Suppressor macrophage treated with lipopolysaccharide for 4 hours (primary cell): ENCODE measurements at regions not wholly inside any gene's neighbourhood (a gene's known extent, or its start where the extent isn't known, plus 50 kb on each side); places are given as distances from the start of the nearest gene placed in this dataset.

Experiments used
- DNase-seq: peaks from one replicate; pipeline ENCODE4 v3.0.0-alpha.2; 2020

DNA sequence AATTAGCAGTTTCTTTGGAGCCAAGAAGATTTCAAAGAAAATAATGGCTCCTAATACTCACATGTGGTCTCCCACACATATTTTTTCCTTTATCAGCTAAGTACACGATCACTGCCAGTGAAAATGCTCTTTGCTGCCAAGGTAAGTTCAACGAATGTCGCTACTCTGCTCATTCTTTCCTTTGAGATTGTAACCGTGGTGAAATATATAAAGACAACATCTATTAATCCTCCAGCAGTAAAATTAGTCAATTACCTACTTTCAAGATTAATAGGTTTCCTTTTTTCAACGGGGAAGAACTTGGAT, 672.2 kb downstream of the GATA3 start:
- no peak for DNase-seq

- no peak for DNase-seq
Observed at GRCh38 chr10:8731121-8732095, 676.9 kb downstream of the GATA3 start.

GRCh38 chr10:8738987-8739386, 684.5 kb downstream of the GATA3 start:
- DNase-seq: no peak

DNA sequence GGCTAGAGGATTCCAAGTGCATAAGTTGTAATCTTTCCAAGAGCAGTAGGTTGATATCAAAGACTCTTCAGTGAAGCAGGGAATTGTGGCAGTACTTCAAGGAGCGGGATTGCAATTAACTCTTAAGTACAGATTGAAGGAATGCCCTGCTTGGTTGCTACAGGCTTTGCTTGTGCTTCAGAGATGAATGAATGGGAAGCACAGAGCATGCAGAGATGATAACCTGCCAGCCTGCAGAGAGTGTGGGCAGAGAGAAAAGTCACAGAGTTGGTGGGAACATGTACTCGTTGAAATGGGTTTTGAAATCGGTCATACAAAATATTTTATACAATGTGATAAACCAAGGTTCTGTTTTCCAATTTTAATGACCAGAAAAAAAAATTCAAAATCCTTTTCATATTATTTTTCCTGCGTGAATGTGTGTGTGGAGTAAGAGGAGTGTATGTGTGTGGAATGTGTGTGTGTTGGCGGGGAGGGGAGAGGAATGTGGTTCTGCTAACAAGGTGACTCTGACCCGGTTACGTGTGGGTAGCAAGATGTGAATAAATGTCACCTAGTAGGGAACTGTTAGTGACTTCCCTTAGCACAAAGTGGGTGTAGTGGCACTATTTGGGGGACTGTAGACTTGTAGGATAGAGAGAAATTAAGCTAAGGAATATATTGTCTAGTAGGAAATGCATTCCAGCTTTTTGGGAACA, 697.8 kb downstream of the GATA3 start:
- DNase-seq: no peak

DNA sequence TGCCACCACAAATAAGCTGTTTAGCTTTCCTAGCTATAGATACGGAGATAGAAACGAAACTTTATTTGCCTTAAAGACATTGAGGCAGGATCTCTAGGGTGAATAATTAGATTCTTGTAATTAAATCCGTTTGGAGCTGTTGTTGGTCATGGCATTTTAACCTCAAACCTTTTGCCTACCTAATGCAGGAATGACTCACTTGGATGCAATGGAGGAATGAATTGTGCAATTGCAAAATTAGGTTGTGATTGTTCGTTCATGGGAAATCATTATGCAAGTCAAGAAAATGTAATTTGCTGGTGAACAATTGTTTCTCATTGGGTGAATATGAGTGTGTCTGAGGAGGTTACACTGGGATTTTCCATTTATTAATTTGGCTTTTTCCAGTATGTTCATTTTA, 703.5 kb downstream of the GATA3 start:
- DNase-seq: no peak

GRCh38 chr10:8766899-8767298, 712.4 kb downstream of the GATA3 start:
- no peak for DNase-seq

DNA sequence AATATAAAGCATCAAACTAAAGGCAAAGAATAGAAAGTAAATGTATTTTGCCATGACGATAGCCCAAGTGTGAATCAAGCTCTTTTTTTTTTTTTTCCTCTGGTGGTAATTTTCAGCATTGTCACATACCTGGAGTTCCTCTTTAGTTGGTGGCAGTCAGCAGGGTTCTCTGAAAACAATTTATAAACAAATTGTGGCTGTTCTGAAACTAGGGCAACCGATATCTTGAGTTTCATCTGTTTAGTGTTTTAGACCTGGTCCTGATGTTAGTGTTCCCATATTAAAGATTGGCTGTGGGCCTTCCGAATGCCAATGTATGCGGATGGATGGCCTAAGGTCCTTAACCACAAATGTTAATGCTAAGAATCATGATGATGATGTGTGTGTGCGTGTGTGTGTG, 713.1 kb downstream of the GATA3 start:
- no peak for DNase-seq

DNA sequence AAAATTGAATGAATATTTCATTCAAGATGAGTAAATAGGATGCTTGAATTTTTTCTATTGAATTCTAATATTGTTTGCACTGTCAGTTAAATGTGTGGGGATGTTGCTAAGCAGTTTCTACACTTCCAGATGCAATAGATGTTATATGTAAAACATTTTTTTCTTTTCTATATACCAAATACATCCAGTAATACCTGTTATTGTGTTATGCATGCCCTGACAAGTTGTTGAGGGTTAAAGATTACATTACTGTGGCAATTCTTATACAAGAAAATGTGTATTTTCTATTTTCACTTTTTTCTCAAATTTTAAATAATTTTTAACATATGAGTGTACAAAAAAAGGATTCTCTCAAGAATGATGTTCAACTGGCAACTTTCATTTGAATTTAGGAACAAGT, 713.9 kb downstream of the GATA3 start:
- no peak for DNase-seq

DNA sequence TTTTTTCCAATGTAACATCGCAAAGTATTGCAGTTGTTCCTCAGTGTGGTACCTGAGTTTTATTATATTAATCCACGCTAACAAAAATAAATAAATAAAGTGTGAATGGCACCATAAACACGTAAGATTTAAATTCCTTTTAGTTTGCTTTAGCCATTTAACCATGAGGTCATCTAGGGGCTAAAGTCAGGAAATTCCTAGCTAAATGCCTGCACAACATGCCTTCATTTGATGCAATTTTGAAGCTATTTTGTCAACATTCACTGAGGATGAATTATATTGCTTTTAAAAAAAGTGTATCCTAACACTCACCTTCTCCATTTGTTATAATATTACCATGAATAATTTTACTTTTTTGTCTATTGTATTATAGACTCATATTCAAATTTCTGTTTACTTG, 714.4 kb downstream of the GATA3 start:
- no peak for DNase-seq

DNA sequence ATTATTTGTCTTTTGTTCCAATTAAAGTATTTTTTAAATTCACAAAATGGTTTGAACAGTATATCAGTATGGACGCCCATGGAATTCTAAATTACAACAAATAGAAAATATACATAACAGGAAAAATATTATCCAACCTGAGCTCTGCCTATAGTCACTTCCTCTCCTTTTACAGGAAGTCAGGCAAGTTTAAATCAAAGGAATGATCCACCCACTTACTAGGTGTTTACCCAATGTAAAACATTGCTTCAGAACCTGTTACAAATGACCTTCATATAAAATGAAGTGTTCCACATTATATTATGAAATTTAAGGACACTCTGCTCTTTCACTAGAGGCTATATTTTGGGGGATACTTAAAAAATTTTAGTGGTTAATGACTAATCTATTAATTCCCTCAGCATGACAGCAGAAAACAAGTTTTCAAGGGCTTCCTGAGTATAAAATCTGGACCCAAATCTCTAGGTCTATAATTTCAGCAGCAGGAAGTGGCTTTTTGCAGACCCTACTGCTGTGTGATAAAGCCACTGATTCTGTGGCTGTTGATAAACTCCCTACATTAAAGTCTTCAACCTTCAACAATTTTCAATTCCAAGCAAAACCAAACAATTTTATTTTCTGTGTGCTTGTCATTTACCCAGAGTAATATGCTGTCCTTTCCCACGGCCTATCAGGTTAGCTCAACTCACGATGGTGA, 722.6 kb downstream of the GATA3 start:
- no peak for DNase-seq

- DNase-seq: no peak
Observed at GRCh38 chr10:8778713-8779112, 724.2 kb downstream of the GATA3 start.

DNA sequence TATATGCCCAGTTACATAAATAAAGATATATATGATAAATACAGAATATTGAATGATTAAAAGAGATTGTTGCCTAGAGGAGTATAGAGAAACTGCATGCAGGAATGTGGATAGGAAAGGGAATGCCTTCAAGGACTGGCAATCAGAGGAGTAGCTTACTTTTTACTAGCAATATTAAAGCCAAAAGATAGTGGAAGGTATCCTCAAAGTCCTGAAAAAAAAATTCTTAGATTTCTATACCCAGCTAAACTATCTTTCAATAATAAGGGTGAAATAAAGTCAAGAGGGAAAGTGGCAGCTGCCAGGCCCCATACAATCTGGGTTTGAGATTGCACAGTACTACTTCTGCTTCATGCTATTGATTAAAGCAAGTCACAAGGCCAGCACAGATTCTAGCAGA, 733.2 kb downstream of the GATA3 start:
- DNase-seq: no peak

GRCh38 chr10:8790390-8790789, 735.9 kb downstream of the GATA3 start:
- no peak for DNase-seq

DNA sequence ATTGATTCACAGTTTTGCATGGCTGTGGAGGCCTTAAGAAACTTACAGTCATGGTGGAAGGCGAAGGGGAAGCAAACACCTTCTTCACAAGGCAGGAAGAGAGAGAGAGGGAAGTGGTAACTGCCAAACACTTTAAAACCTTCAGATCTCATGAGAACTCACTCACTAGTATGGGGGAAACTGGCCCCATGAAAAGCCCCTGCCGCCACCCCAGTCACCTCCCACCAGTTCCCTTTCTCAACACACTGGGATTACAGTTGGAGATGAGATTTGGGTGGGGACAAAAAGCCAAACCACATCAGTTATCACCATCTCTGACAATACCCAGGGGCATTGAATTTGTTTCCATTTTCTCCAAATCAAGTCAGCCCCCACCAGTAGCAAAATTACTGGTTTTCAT, 740.4 kb downstream of the GATA3 start:
- DNase-seq: no peak

GRCh38 chr10:8800426-8800825, 745.9 kb downstream of the GATA3 start:
- no peak for DNase-seq

- no peak for DNase-seq
Observed at GRCh38 chr10:8803992-8804391, 749.5 kb downstream of the GATA3 start.

GRCh38 chr10:8810677-8811076, 756.2 kb downstream of the GATA3 start:
- no peak for DNase-seq

- no peak for DNase-seq
Observed at GRCh38 chr10:8811201-8811600, 756.7 kb downstream of the GATA3 start.

GRCh38 chr10:8815969-8816368, 761.5 kb downstream of the GATA3 start:
- no peak for DNase-seq

DNA sequence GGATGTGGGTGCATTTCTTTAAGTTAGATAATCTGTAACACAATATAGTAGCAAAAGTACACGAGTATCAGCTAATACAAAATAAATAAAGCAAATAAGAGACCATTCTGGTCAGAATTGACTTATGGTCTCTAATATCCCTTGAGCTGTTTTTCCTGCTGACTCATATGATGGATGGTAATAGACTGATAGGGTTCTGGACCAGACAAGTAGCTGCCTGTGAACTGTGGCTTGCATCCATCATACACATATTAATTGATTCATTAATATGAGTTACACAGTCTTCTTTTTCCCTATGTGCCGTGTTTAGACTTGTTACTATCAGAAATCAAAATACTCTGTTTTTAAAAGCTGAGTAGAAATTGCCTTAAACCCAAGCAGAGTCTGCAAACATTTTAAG, 762.8 kb downstream of the GATA3 start:
- no peak for DNase-seq

DNA sequence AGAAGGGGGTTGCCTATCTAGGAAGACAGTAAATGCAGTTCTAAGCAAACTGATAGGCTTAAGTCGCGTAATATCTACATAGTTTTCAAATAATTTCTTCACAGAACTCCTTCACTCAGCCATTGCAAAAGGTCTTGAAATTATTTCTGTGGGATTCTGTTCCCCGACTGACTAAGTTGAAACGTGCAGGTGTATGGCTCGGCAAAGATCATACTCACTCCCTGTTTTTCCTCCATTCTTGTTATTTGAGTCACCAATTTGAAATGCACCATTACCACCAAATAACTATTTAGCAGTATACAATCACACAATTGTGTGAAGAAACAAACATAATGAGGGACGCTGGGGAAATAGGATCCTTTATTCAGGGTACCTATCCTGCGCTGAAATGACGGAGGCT, 771.1 kb downstream of the GATA3 start:
- no peak for DNase-seq

DNA sequence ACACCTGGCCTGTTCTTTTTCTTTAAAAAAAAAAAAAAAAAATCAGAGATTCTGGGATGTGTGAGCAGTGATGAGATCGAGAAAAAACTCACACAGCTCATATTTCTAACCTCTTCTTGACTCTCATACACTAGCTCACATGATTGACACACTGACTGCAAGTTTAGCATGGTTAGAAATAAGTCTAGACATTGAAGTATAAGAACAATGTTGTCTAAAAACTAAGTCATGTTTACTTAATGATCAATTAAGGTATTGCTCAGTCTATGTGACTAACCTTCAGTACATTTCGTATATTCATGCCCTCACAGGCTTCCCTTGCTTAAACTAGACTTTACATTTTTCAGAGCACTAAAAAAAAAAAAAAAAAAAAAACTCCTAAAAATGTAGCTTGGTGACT, 775.1 kb downstream of the GATA3 start:
- DNase-seq: no peak

GRCh38 chr10:8830048-8830447, 775.6 kb downstream of the GATA3 start:
- DNase-seq: no peak

- no peak for DNase-seq
Observed at GRCh38 chr10:8830876-8831275, 776.4 kb downstream of the GATA3 start.
